Prostate gland (tissue), 2 donors: ENCODE measurements at regions not wholly inside any gene's neighbourhood (a gene's known extent, or its start where the extent isn't known, plus 50 kb on each side); places are given as distances from the start of the nearest gene placed in this dataset.

Experiments
- POLR2A ChIP-seq: fragments of 450-650 bp; IDR thresholded peaks from one replicate; pipeline ENCODE4 v1.6.1; 2016; ENCODE audit warnings: antibody characterized with exemption, mild to moderate bottlenecking
- TF ChIP-seq, protein P1 (sequence below), 4 experiments: fragments of 200-600 bp in 2 of 4; fragments of 450-650 bp in 2 of 4; sonication (generic) in 2 of 4; IDR thresholded peaks; 1 replicate in 3 of 4; 2 replicates in 1 of 4; pipeline ENCODE4 v1.5.1; 2016 to 2019; ENCODE audit warnings: antibody characterized with exemption in 4 of 4, mild to moderate bottlenecking in 2 of 4, moderate library complexity in 2 of 4

DNA sequence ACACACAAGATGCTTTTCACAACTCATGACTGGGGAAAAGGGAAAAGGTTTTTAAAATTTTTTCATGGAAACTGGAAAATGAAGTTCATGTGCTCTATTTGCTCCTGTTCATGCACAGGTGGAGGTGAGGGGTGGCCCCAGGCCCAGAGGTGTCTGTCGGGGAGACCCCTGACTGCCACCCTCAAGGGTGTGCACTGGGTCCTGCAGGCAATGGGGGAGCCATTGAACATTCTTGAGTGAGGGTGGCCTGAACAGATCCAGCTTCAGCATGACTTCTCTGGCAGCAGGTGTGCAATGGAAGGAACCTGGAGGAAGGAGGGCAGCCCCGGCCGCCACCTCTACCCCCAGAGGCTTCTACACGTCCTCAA lies 145.3 kb upstream of the IQSEC1 start:
- TF ChIP-seq POLR2A: no peak
- TF ChIP-seq, protein P1, sequence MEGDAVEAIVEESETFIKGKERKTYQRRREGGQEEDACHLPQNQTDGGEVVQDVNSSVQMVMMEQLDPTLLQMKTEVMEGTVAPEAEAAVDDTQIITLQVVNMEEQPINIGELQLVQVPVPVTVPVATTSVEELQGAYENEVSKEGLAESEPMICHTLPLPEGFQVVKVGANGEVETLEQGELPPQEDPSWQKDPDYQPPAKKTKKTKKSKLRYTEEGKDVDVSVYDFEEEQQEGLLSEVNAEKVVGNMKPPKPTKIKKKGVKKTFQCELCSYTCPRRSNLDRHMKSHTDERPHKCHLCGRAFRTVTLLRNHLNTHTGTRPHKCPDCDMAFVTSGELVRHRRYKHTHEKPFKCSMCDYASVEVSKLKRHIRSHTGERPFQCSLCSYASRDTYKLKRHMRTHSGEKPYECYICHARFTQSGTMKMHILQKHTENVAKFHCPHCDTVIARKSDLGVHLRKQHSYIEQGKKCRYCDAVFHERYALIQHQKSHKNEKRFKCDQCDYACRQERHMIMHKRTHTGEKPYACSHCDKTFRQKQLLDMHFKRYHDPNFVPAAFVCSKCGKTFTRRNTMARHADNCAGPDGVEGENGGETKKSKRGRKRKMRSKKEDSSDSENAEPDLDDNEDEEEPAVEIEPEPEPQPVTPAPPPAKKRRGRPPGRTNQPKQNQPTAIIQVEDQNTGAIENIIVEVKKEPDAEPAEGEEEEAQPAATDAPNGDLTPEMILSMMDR (IDR thresholded peaks at IDR 0.05): no peak
